Immature natural killer cell (primary cell): ENCODE measurements at regions not wholly inside any gene's neighbourhood (a gene's known extent, or its start where the extent isn't known, plus 50 kb on each side); places are given as distances from the start of the nearest gene placed in this dataset.

Source experiments
- DNase-seq, 3 donors: peaks; one replicate each; pipeline ENCODE4 v3.0.0; 2022; ENCODE audit warnings: mixed read lengths in 1 of 3
- H3K27ac Mint-ChIP-seq, 6 donors: one replicate each; pipeline ENCODE4 v1.8.0; 2020; ENCODE audit warnings: mixed read lengths in 6 of 6, mild to moderate bottlenecking in 5 of 6, inconsistent platforms in 4 of 6, moderate library complexity in 3 of 6
- H3K27me3 Mint-ChIP-seq, 3 donors: one replicate each; pipeline ENCODE4 v1.8.0; 2020 to 2021; ENCODE audit warnings: low read depth in 3 of 3, mild to moderate bottlenecking in 3 of 3, mixed read lengths in 3 of 3, moderate library complexity in 3 of 3, inconsistent platforms in 1 of 3
- H3K36me3 Mint-ChIP-seq, 3 donors: one replicate each; pipeline ENCODE4 v1.8.0; 2020; ENCODE audit warnings: mixed read lengths in 3 of 3, inconsistent platforms in 2 of 3, mild to moderate bottlenecking in 2 of 3
- H3K4me1 Mint-ChIP-seq, 2 donors: one replicate each; pipeline ENCODE4 v1.8.0; 2020; ENCODE audit warnings: inconsistent platforms in 2 of 2, mild to moderate bottlenecking in 2 of 2, mixed read lengths in 2 of 2, moderate library complexity in 1 of 2
- H3K4me3 Mint-ChIP-seq, 5 donors: one replicate each; pipeline ENCODE4 v1.8.0; 2020; ENCODE audit warnings: mild to moderate bottlenecking in 5 of 5, mixed read lengths in 5 of 5, inconsistent platforms in 3 of 5, moderate library complexity in 3 of 5
- H3K9me3 Mint-ChIP-seq, 6 donors: one replicate each; pipeline ENCODE4 v1.8.0; 2020; ENCODE audit warnings: mild to moderate bottlenecking in 6 of 6, mixed read lengths in 6 of 6, inconsistent platforms in 4 of 6, moderate library complexity in 3 of 6

GRCh38 chr2:157935378-157935906 lies 59.3 kb upstream of the ACVR1 start:
- H3K36me3 Mint-ChIP-seq: no peaks in the 10 kb centered on the region
- H3K27me3 Mint-ChIP-seq: no peaks in the 10 kb centered on the region
- no peak overlapping the region for H3K4me3 Mint-ChIP-seq
- no peaks in the 10 kb centered on the region for H3K9me3 Mint-ChIP-seq
- DNase-seq: no peak
- no peaks in the 10 kb centered on the region for H3K4me1 Mint-ChIP-seq
- no peak overlapping the region for H3K27ac Mint-ChIP-seq

- Mint-ChIP-seq H3K9me3 (no peaks in the 10 kb centered on the region), H3K27ac (no peak overlapping the region), H3K27me3 (no peaks in the 10 kb centered on the region), H3K4me3 (no peak overlapping the region), H3K4me1 (no peaks in the 10 kb centered on the region), H3K36me3 (no peaks in the 10 kb centered on the region)
- no peak for DNase-seq
Measured at GRCh38 chr2:157934684-157935377, 58.7 kb upstream of the ACVR1 start.

- H3K27ac Mint-ChIP-seq: no peak overlapping the region
- H3K4me1 Mint-ChIP-seq: no peaks in the 10 kb centered on the region
- no peaks in the 10 kb centered on the region for H3K27me3 Mint-ChIP-seq
- H3K36me3 Mint-ChIP-seq: no peaks in the 10 kb centered on the region
- no peak for DNase-seq
- no peaks in the 10 kb centered on the region for H3K9me3 Mint-ChIP-seq
- no peak overlapping the region for H3K4me3 Mint-ChIP-seq
Measured at GRCh38 chr2:157933160-157933920, 57.2 kb upstream of the ACVR1 start.

- no peak for DNase-seq
- H3K36me3 Mint-ChIP-seq: no peaks in the 10 kb centered on the region
- H3K9me3 Mint-ChIP-seq: no peaks in the 10 kb centered on the region
- no peaks in the 10 kb centered on the region for H3K4me1 Mint-ChIP-seq
- no peak overlapping the region for H3K4me3 Mint-ChIP-seq
- H3K27me3 Mint-ChIP-seq: no peaks in the 10 kb centered on the region
- H3K27ac Mint-ChIP-seq: no peak overlapping the region
Measured at GRCh38 chr2:157932480-157933159, 56.5 kb upstream of the ACVR1 start.

- no peaks in the 10 kb centered on the region for H3K9me3 Mint-ChIP-seq
Measured at GRCh38 chr2:157931542-157931941, 55.4 kb upstream of the ACVR1 start.

GRCh38 chr2:157930728-157931127 lies 54.6 kb upstream of the ACVR1 start:
- no peak for DNase-seq
- no peak overlapping the region for H3K27ac Mint-ChIP-seq
- no peaks in the 10 kb centered on the region for H3K4me1 Mint-ChIP-seq
- no peaks in the 10 kb centered on the region for H3K36me3 Mint-ChIP-seq
- no peak overlapping the region for H3K4me3 Mint-ChIP-seq
- no peaks in the 10 kb centered on the region for H3K27me3 Mint-ChIP-seq
- H3K9me3 Mint-ChIP-seq: no peaks in the 10 kb centered on the region

More at GRCh38 chr2:157931542-157931941, 55.4 kb upstream of the ACVR1 start:
- Mint-ChIP-seq H3K27me3 (no peaks in the 10 kb centered on the region), H3K36me3 (no peaks in the 10 kb centered on the region), H3K27ac (no peak overlapping the region), H3K4me1 (no peaks in the 10 kb centered on the region), H3K4me3 (no peak overlapping the region)
- no peak for DNase-seq

GRCh38 chr2:157929871-157930667 lies 53.9 kb upstream of the ACVR1 start:
- no peak overlapping the region for H3K4me3 Mint-ChIP-seq
- H3K4me1 Mint-ChIP-seq: no peaks in the 10 kb centered on the region
- H3K27ac Mint-ChIP-seq: no peak overlapping the region
- no peak for DNase-seq
- no peaks in the 10 kb centered on the region for H3K27me3 Mint-ChIP-seq
- no peaks in the 10 kb centered on the region for H3K36me3 Mint-ChIP-seq
- no peaks in the 10 kb centered on the region for H3K9me3 Mint-ChIP-seq

- H3K36me3 Mint-ChIP-seq: no peaks in the 10 kb centered on the region
- H3K4me3 Mint-ChIP-seq: no peak overlapping the region
- no peaks in the 10 kb centered on the region for H3K9me3 Mint-ChIP-seq
- no peaks in the 10 kb centered on the region for H3K4me1 Mint-ChIP-seq
- DNase-seq: no peak
- no peaks in the 10 kb centered on the region for H3K27me3 Mint-ChIP-seq
- no peak overlapping the region for H3K27ac Mint-ChIP-seq
Measured at GRCh38 chr2:157928372-157928771, 52.2 kb upstream of the ACVR1 start.

- H3K27me3 Mint-ChIP-seq: peaks cover 0 to 3% (median 0%) of the 10 kb centered on the region in 3 donors
- H3K4me1 Mint-ChIP-seq: no peaks in the 10 kb centered on the region
Measured at GRCh38 chr2:157927155-157927554, 51.0 kb upstream of the ACVR1 start.

More at GRCh38 chr2:157927155-157927554, 51.0 kb upstream of the ACVR1 start:
- Mint-ChIP-seq H3K9me3 (no peaks in the 10 kb centered on the region), H3K27ac (no peak overlapping the region), H3K4me3 (no peak overlapping the region), H3K36me3 (no peaks in the 10 kb centered on the region)
- DNase-seq: no peak
